PC-9 (cell line): ENCODE measurements at regions not wholly inside any gene's neighbourhood (a gene's known extent, or its start where the extent isn't known, plus 50 kb on each side); places are given as distances from the start of the nearest gene placed in this dataset.

ENCODE experiments used
- CTCF ChIP-seq: fragments of 200-600 bp; sonication (generic); conservative IDR thresholded peaks from 2 replicates; pipeline ENCODE4 v1.6.1; 2017; ENCODE audit warnings: mixed run types, antibody characterized with exemption, mild to moderate bottlenecking, moderate library complexity
- EZH2 ChIP-seq: fragments of 200-600 bp; sonication (generic); IDR thresholded peaks from 2 replicates; pipeline ENCODE4 v1.8.0; 2017; ENCODE audit warnings: antibody characterized with exemption, low read depth

GRCh38 chr12:24039113-24039525 is 89.6 kb upstream of the SOX5 start:
- TF ChIP-seq CTCF (no peak), EZH2 (no peak)
